GM21447 (cell line): ENCODE measurements at regions not wholly inside any gene's neighbourhood (a gene's known extent, or its start where the extent isn't known, plus 50 kb on each side); places are given as distances from the start of the nearest gene placed in this dataset.

Source experiments
- ATAC-seq: cut with Tn5 transposase; IDR thresholded peaks from one replicate; pipeline ENCODE4 v1.9.1; 2021; ENCODE audit not compliant: unreplicated experiment

DNA sequence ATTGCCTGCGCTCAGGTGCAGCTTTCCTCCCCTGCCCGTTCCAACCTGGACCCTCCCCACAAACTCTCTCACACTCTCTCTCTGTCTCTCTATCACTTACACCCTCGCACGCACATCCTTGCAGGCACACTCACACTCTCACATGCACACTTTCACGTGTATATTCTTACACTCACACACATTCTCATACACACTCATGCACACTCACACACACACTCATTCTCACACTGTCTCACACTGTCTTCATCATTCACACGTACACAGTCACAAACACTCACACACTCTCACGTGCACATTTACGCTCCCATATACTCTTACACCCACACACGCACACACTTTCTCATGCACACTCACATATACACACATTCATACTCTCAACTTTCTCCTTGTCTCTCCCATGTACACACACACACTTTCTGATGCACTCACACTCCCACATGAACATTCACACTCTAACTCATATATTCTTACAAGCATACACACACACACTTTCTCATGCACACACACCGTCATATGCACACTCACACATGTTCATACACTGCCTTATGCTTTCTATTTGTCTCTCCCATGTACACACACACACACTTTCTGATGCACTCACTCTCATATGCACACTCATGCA lies 229.3 kb downstream of the SNX18 start:
- ATAC-seq: no peak

DNA sequence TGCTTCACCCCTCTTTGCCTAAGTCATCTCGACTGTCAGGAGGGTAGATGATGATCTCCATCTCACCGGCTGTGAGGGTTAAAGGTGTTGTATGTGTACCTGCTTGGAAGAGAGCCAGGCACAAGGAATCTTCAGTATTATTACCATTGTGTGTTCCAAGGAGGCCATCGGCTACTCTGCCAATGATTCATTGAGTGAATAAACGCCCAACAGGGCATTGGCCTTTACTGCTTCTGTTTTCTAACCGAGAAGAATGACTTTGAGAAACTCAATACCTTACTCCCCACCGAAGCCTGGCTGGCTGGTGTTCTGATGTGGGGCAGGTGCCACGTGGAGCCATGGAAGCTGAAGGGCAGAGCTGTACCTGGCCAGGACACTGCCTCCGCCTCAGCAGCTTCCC lies 228.8 kb downstream of the SNX18 start:
- no peak for ATAC-seq

DNA sequence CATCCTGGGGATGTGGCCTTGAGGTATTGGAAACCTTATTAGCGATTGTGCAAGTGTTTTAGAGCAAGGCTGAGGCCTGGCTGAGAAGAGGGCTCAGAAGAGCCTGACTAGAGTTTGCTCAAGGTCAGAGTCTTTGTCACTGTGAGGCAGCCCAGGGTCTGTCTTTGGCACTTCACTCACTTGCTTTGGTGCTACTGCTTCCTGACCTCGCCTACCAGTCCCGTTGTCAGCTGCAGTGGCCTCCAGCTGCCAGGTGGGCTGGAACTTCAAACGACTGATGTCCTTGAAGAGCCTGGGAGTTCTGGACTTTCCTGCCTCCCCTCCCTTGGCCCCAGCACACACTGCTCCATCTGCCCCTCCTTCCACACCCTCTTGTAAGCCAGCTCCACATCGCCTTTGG lies 228.0 kb downstream of the SNX18 start:
- no peak for ATAC-seq

DNA sequence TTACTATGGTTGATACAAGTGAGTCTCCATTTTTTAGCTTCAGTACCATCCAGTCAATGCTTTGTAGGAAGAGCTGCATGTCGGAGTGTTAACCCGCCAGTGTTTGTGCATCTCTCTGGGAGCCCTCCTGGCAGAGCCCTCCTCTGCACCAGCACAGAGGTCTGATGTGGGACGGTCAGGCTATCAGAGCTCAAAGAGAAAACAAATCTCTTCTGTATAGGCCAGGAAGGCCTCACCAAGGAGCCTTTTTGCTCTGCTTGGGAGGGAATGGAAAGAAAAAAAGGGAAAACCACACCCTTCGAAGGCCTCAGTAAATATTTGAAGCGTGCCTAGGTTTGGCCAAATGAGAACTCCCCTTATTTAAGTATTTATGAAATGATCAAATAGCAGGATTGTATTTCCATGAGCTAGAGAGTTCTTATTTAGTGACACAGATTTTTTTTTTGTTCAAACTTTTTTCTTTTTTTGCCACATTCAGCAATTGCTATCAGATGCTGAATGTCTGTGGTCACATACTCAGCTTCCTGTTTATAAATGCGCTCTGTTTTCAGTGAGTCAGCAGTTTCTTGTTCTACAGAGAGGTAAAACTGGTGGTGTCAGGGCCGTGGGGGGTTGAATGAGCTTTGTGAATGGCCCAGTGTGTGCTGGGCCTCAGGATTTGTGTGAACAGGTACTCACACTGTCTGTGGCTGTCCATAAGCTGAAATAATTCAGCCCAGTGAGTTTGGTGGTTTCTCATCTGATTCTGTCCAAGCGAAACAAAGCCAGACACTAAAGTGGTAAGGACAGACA lies 226.6 kb downstream of the SNX18 start:
- ATAC-seq: peak; percentile 90

DNA sequence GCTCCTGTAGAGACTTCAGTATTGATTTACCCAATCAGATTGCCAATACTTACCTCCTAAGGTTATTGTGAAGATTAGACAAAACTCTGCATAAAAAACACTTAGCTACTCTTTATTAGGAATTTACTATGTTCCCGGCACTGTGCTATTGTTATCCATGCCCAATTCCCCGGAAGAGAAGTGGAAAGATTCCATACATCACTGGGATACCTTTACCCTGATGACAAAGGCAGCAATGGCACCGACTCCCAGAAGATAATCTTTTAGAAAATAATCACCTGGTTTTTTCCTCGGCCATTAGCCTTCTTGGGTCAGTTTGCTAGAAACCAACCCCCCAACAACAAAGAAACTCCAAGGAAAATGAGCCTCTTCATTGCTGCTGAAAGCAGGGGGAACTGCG lies 226.0 kb downstream of the SNX18 start:
- ATAC-seq: no peak

DNA sequence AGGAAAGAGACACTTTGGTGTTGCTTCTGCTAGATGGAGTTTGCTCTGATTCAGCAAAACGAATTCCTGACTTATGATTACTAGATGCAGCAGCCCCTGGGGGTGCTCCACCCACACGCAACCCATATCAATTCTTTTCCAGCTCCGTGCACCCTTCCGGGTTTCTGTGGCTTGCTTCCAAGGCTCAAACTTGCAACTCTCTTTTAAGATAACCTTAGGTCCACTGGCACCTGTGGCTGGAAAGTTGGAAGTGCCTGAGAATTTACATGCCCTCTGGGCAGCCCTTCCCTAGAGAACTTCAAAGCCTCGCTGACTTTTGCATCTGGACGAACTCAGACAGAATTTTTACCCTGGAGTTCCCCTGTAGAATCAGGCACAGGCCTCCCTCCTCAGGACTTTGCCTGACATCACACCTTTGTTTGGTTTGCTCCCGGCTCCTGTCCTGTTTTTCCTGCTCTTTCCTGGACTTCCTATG lies 224.9 kb downstream of the SNX18 start:
- no peak for ATAC-seq

DNA sequence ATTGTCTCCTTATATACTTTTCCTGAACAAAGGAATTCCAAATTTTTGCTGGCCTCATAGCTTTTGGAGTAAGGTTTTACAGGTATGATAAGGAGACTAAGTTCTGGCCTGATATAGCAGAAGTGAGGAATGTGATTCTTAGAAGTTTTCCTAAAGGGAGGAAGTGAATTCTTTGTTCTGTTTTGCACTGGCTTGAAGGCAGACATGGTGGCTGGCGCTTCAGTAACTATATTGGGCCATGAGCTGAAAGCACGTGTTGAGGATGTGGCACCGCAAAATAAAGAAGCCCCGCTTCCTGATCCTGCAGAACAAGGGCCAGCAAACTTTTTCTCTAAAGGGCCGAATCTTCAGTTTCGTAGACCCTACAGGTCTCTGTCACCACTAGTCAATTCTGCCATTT lies 224.2 kb downstream of the SNX18 start:
- ATAC-seq: no peak

DNA sequence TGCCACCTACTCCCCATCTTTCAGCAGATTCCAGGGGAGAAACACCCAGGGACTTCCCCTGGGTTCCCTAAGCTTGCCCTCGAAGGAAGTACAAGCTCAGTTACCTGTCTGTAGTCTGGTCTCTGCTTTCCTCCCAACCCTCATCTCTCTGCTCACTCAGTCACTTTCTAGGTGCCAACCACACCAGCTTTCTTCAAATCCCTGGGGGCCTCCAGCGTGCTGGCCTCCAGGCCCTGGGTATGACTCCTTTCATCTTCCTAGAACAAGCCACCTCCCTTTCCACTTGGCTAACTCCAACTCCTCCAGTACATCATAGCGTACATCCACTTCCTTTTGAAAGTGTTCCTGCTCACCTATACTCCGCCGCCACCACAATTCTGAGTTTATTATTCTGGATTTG lies 222.6 kb downstream of the SNX18 start:
- ATAC-seq: no peak

DNA sequence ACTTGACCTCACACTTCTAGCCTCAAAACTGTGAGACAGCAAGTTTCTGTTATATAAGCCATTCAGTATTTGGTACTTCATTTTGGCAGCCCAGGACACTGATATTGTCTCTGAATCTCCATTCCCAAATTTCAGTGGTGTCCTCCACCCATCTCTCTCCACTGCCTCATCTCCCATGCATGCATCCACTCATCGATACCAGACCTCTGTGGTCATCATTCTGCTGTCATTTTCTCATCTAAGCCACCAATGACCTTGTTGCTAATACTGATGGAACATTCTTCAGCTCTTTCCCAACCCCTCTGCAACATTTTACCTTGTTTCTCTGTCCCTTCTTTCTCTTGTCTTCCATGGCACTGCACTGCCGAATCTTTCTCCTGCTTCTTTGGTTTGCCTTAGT lies 221.8 kb downstream of the SNX18 start:
- ATAC-seq: no peak

DNA sequence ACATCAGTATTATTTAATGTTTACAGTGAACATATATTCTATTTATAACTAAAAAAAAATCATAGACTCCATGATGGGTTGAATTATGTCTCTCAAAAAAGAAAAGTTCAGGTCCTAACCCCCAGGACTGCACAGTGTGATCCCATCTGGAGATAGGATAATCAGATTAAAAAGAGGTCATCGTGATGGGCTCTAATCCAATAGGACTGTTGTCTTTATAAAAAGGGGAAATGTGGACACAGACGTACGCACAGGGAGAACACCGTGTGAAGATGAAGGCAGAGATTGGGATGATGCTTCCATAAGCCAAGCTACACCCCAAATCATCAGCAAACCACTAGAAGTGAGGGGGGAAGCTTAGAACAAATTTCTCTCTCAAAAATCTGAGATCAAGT lies 221.4 kb downstream of the SNX18 start:
- ATAC-seq: no peak

DNA sequence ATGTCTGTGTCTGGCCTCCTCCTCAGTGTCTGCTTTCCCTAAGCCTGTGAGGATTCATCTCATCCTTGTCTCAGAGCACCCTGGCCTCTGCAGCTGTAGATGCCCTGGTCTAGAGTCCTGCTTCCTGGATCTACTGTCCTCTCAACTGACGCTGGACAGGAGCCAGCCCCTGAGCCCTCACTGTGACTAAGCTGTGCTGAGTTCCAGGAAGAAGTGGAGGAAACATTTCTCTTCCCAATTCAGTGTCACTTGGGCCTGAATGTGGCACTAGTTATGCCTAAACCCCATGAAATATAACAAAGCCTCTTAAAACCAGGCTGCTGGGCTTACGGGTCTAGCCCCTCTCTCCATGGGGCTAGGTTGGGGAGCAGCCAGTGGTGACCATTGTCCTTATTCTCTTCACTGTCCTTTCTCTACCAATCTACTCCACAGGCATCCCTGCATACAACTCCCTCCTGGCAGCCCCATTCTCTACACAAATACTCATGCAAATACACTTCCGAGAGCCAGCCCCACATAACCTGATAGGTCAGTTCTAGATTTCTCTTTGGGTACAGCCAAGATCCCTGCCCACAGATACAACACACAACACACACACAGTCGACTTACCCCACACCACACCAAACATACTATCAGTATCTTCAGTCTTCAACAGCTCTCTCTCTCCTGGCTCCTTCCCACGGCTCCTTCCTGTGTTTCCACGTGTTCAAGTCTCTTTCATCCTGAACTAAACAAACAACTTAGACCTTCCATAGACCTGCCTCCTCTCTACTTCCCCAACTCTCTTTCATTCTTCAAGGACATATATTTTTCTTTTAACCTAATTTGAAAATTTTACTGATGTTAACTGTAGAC lies 220.8 kb downstream of the SNX18 start:
- no peak for ATAC-seq

DNA sequence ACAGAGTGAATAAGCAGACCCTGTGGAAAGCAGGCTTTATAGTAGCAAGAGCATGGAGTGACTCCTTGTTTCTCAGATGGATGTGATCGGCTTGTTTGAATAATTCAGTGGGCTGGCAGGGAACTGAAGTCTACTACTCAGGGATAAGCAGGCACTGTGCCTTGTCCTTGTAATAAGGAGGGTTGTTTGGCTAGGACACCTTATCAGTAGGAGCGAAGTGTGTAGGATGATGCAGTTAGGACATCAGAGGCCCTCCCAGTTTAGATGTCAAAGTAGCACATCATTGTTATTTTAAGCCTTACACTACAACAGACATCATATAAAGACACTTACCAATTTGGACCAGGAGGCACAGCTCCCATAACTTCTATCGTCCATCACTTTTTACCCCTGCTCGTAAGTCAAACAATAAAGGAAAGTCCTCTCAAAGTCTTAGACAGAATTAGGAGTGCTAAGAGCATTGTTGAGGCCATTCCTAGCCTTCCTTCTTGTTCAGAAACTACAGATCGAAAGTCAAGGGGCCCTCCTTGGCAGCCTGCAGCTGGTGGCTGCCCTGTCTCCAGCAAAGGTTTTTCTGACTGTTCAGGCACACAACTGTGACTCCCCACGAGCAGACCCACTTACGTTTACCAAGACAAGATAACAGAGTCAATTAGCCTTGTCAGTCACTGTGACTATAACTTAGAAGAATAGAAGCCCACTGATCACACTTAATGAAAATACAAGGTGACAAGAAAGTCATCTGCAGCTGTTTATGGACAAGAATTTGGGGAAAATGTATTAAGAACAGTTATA lies 218.6 kb downstream of the SNX18 start:
- ATAC-seq: no peak

DNA sequence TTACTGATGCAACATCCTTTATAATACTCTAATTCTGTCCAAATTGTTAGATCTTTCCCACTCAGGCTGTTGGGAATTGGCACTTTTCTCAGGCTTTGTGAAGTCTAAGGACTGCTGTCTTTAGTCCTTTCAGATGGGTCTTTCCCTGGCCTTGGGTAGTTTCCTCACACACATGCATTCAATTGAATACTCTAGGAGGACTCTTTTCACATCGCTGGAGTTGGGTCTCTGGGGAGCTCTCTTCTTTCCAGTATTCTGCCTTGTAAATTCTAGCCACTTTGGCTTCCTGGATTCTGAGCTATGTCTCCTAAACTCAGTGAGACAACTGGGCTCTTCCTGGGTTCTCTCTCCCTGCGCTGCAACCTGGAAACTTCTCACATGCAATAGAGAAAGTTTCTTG lies 215.5 kb downstream of the SNX18 start:
- no peak for ATAC-seq

DNA sequence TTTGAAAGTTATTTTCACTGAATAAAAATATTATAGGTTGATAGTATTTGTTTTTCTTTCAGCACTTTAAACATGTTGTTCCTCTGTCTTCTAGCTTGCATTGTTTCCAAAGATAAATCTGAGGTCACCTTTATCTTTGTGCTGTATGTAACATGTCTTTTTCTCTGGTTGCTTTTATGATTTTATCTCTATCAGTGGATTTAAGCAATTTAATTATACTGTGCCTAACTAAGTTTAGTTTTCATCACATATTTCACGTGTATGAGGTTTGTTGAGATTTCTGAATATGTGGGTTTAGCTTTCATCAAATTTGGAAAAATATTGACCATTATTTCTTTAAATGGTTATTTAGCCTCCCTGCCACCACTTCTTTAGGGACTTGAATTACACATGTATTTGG lies 214.5 kb downstream of the SNX18 start:
- no peak for ATAC-seq

DNA sequence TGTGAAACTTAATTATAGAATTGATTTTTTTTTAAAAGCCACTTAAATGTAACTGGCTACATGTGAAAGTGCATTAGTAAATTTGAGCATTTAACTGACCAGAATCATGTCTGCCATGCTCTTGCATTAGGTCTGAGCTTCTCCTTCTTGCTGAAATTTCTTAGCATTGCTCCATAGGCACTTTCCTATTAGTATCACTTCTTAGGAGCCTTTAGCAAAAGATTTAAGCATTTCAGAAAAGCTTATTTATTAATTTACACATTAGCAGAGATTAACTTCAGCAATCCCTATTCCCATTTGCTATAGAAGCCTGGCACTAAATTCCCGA lies 211.0 kb downstream of the SNX18 start:
- ATAC-seq: no peak

DNA sequence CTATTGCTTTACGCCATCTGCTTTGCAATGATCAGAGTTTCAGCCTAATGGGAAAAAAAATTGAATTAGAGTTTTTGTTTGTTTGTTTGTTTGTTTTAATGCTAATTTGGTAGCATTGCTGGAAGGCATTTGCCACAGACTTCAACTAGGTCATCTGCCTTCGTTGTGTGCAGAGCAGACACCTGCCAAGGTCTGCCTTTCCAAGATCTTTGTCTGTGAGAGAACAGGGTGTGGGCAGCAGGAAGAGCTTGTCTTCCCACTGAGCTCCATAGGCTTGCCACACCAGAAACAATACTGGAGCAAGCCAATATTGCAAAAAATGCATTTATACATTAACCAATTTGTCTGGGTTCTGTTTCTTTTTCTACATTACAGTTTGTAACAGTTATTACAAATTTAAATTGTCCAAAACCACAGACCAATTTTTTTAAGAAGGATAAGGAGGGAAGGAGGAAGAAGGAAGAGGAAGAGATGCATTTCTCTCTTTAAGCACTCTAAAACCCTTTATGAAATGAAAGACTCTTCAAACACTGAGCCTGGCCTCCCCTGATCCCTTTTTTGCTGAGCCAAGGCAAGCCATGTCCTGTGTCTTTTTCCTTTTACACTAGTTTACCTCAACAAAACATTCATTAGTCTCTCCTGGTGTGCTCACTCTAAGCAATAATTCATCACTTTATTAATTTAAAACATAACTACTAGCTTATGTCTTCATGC lies 210.5 kb downstream of the SNX18 start:
- ATAC-seq: no peak

DNA sequence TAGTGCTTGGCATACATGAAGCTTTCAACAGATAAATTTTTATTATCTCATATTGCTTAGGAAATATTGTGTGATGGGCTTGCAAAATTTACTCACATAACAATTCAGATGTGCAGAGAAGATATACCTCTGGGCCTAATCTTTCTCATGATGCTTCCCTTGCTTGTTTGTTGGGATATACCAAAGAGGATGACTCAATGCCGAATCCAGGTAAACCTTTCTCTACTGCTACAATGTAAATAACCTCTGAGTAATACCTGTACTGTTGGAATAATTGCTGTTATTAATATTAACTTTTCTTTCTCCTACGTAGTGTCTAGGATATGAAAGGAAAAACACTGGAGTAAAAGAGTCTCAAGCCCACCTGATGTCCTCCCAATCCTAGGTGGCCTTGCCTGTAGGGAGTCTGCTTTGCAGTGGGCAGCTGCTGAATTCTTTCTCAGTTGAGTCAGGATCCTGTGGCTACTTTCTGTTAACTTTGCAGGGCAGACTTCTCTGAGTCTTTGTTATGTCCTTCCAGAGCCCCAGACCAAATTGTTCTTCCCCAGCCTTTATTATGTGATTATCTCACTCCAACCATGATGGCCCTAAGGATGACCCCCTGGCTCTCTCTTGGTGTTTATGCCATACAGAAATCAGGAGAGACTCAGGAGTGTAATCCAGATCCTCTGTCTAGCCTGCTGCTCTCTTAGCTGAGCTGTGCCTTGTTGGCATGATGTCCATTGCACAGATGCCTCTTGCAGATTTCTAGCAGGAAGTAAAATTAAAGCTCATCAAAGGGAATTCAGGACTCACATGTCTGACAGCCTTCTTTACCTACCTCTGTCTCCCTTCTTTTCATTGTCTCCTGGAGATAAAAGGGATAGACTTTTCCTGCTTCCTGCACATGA lies 208.1 kb downstream of the SNX18 start:
- ATAC-seq: no peak

DNA sequence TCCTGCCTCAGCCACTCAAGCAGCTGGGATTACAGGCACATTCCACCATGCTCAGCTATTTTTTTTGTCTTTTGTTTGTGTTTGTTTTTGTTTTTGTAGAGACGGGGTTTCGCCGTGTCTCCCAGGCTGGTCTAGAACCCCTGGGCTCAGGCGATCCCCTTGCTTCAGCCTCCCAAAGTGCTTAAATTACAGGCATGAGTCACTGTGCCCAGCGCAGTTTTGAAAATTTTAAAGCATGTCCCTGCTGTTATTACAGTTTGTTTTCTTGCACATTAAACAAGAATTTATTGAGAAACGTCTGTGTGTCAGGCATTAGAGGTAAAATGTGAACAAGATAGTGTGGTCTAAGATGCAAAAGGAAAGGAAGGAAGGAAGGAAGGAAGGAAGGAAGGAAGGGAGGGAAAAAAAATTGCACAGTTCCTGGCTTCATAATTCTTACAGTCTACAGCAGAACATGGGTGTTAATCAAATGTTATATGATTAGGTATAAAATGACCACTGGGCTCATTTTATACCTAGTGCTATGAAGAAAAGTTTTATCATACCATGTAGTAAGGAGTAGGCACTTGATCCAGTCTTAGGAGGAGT lies 205.4 kb downstream of the SNX18 start:
- ATAC-seq: no peak

DNA sequence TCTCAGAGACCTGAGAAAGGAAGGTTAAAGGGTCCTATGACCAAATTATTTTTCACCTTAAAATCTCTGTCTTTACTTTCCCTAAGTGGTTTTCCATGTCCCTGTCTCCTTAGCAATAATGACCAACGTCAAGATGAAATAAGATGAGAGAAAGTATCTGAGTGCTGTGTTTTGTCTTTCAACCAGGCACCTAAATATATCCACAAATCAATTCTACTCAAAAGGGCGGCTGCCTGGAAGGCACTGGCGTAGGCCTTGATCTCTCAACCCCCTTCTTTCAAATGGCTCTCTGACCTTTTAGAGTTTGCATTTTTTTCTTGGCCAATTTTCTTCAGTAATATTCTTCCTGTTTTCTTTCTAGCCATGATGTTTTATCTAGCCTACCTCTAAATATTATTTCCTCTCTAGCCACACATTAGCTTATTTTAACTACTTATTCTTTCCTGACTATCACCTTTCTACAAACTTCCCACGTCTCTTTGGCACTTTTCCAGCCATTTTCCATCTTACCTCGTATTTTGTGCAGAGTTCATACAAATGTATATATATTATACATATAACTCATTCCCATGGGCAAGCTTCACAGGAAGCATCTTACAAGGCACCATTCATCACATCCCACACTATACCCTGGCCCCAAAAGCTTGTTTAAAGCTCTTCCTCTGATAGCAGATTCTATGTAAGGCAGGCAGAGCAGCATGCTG lies 204.5 kb downstream of the SNX18 start:
- ATAC-seq: no peak
